Mesothelial cell of epicardium (in vitro differentiated cells): ENCODE measurements at regions not wholly inside any gene's neighbourhood (a gene's known extent, or its start where the extent isn't known, plus 50 kb on each side); places are given as distances from the start of the nearest gene placed in this dataset.
"Not testable (repeated sequence)": the region's sequence is repeated elsewhere in the genome, so short reads cannot be mapped to it uniquely, and the experiment has no call there.

Source experiments
- DNase-seq, 2 experiments: peaks; one replicate each; pipeline ENCODE4 v3.0.0; 2021; ENCODE audit warnings: low spot score in 2 of 2; ENCODE audit not compliant: unreplicated experiment in 2 of 2
- H3K27ac Mint-ChIP-seq: 2 replicates; pipeline ENCODE4 v1.8.0; 2021; ENCODE audit warnings: mixed read lengths
- H3K27me3 Mint-ChIP-seq: 2 replicates; pipeline ENCODE4 v1.8.0; 2021; ENCODE audit warnings: low read depth, mixed read lengths
- H3K36me3 Mint-ChIP-seq: 2 replicates; pipeline ENCODE4 v1.8.0; 2021; ENCODE audit warnings: mixed read lengths
- H3K4me1 Mint-ChIP-seq: 2 replicates; pipeline ENCODE4 v1.8.0; 2021; ENCODE audit warnings: mixed read lengths
- H3K4me3 Mint-ChIP-seq: 2 replicates; pipeline ENCODE4 v1.8.0; 2021; ENCODE audit warnings: mild to moderate bottlenecking, moderate library complexity, mixed read lengths
- H3K9me3 Mint-ChIP-seq: 2 replicates; pipeline ENCODE4 v1.8.0; 2021; ENCODE audit warnings: mixed read lengths
- TF ChIP-seq, protein P1 (sequence below): fragments of 200-600 bp; sonication (generic); IDR thresholded peaks from one replicate; pipeline ENCODE4 v1.5.0; 2021; ENCODE audit warnings: antibody characterized with exemption; ENCODE audit not compliant: unreplicated experiment

DNA sequence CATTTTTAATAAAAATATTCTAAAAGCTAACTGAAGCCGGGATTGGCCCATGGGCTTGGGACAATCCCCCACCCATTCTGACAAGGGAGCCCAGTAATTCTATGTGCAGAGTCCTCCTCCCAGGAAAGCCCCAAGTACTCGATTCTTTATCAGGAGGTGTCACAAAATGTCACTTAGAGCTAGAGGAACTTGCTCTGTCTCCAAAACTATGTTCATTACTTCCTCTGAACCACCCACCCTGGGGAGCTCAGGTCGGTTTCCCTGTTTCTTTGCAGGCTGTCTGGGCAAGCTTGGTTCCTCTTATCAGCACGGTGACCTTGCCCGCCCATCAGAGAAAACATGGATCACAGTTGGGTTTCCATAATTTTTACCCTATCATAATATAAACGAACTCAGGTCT, 430.6 kb upstream of the ID2 start:
- TF ChIP-seq, protein P1, sequence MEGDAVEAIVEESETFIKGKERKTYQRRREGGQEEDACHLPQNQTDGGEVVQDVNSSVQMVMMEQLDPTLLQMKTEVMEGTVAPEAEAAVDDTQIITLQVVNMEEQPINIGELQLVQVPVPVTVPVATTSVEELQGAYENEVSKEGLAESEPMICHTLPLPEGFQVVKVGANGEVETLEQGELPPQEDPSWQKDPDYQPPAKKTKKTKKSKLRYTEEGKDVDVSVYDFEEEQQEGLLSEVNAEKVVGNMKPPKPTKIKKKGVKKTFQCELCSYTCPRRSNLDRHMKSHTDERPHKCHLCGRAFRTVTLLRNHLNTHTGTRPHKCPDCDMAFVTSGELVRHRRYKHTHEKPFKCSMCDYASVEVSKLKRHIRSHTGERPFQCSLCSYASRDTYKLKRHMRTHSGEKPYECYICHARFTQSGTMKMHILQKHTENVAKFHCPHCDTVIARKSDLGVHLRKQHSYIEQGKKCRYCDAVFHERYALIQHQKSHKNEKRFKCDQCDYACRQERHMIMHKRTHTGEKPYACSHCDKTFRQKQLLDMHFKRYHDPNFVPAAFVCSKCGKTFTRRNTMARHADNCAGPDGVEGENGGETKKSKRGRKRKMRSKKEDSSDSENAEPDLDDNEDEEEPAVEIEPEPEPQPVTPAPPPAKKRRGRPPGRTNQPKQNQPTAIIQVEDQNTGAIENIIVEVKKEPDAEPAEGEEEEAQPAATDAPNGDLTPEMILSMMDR: no peak
- no peaks in the 10 kb centered on the region for H3K27me3 Mint-ChIP-seq
- no peak overlapping the region for H3K27ac Mint-ChIP-seq
- no peak overlapping the region for H3K4me3 Mint-ChIP-seq
- no peak for DNase-seq
- no peaks in the 10 kb centered on the region for H3K36me3 Mint-ChIP-seq
- H3K4me1 Mint-ChIP-seq: peaks cover 11% of the 10 kb centered on the region
- H3K9me3 Mint-ChIP-seq: peaks cover 11% of the 10 kb centered on the region

DNA sequence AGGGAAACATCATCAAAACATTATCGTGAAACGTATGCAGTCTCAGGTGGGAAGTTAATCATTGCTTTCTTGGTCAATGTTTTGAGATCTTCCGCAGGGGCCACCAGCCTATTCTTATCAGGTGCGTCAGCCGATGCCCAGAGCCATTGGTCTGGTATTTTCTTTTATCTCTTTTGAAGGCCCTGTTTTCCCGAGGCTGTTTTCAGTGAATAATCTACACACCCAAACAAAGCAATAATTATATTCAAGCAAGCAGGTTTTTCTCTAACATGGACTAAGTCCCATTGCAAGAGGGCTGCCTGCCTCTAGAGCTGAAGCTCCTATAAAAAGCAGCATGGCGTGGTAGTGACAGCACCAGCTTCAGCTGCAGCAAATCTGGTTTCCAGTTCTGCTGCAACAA, 430.0 kb upstream of the ID2 start:
- Mint-ChIP-seq H3K4me1 (peaks cover 11% of the 10 kb centered on the region), H3K27ac (no peak overlapping the region), H3K4me3 (no peak overlapping the region), H3K36me3 (no peaks in the 10 kb centered on the region), H3K9me3 (peaks cover 9% of the 10 kb centered on the region), H3K27me3 (no peaks in the 10 kb centered on the region)
- TF ChIP-seq, protein P1: no peak
- no peak for DNase-seq

DNA sequence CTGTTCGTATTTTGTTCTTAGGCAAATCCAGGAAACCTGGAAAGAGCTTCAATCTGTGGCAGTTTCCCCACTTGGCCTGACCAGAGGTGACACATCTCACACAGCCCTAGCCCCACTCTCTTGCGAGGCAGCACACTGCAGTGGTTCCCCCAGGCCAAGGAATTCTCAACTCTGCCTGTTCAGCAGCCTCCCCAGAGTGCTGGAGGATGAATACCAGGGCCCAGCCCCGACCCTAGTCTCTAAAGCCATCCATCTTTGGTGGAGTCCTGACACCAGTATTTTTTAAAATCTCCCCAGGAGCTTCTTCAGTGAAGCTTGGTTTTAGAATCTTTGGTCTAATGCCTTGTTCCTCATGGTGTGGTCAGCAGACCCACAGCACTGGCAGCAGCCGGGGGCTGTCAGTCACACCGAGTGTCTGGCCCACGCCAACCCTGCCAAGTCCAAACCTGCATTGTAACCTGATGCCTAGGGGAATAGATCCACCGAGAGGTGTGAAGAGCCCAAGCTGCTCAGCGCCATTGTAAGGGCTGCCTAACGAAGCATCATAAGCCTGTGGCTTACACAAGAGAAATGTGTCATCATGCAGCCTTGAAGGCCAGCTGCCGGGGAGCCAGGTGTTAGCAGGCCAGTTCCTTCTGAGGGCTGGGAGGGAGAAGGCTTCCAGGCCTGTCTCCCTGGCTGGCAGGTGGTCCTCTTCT, 428.7 kb upstream of the ID2 start:
- Mint-ChIP-seq H3K36me3 (no peaks in the 10 kb centered on the region), H3K4me3 (no peak overlapping the region), H3K9me3 (peaks cover 9% of the 10 kb centered on the region), H3K4me1 (peaks cover 11% of the 10 kb centered on the region), H3K27me3 (no peaks in the 10 kb centered on the region), H3K27ac (no peak overlapping the region)
- TF ChIP-seq, protein P1: no peak
- DNase-seq: no peak

DNA sequence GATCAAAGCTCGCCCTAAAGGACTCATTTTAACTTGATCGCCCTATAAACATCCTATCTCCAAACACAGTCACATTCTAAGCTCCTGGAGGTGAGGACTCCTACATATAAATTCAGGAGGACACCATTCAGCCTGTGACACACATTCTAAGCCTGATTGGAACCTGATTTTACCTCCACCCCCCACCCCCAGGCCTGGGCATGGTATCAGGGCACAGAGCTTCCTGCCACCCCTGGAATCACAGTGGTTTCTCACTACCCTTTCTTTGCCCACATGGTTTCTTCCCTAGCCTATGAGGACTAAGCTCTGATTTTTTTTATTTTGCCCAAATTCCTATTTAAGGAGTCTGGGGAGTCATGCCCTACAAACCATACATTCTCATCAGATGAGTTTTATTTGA, 428.1 kb upstream of the ID2 start:
- TF ChIP-seq, protein P1: no peak
- Mint-ChIP-seq H3K4me1 (peaks cover 11% of the 10 kb centered on the region), H3K4me3 (no peak overlapping the region), H3K36me3 (no peaks in the 10 kb centered on the region), H3K9me3 (peaks cover 9% of the 10 kb centered on the region), H3K27me3 (no peaks in the 10 kb centered on the region), H3K27ac (no peak overlapping the region)
- no peak for DNase-seq

DNA sequence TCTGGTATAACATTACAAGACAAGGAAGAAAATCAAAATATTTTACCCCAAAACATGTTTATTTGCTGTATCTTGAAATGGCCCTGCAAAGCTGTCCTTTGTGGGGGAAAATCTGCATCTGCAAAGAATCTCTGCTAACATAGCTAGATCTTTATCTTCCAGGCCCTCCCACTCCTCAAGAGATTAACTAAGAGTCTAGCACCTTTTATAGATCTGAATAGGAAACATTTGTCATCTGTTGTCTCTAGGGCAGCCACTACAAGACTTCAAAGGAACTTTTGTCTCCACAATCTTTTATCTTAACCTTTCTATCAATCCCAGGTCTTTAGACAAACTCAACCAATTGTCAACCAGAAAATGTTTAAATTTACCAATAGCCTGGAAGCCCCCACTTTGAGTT, 427.6 kb upstream of the ID2 start:
- DNase-seq, H3K27me3 Mint-ChIP-seq, H3K27ac Mint-ChIP-seq, H3K36me3 Mint-ChIP-seq, H3K4me3 Mint-ChIP-seq, H3K9me3 Mint-ChIP-seq: not testable (repeated sequence)
- peaks cover 11% of the 10 kb centered on the region for H3K4me1 Mint-ChIP-seq

DNA sequence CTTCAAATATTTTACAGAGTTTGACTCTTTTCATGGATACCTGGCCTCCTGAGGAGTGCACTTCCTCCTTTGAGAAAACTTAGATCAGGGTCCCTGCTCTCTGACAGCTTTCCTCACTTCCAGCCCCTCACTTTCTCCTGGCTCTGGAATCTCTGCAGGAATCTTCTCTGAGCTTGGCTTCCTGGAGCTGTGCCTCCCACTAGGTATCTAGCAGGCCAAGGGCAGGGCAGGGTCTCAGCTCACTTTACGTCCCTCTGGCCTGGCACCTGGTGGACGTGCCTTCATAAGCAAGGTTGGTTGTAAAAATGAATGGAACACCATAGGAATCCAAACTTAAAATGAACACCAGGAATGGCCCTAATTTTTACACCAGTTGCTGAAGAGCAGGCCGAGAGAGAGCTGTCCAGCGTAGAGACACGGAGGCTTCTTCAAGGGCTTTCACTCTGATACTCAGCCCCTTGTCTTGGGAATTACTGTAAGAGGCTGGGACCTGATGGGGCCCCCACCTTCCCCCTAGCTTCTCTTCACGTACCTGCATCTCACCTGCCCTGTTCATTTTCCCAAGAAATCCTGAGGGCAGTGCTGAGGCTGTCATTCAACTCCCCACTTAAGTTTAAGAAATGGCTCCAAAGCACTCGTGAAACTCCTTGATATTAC, 426.9 kb upstream of the ID2 start:
- no peaks in the 10 kb centered on the region for H3K27me3 Mint-ChIP-seq
- no peaks in the 10 kb centered on the region for H3K36me3 Mint-ChIP-seq
- H3K4me1 Mint-ChIP-seq: peaks cover 11% of the 10 kb centered on the region
- H3K27ac Mint-ChIP-seq: no peak overlapping the region
- H3K4me3 Mint-ChIP-seq: no peak overlapping the region
- DNase-seq: no peak
- H3K9me3 Mint-ChIP-seq: peaks cover 9% of the 10 kb centered on the region
- TF ChIP-seq, protein P1: no peak
